ENCODE measurements at regions not wholly inside any gene's neighbourhood (a gene's known extent, or its start where the extent isn't known, plus 50 kb on each side); places are given as distances from the start of the nearest gene placed in this dataset.

DNA sequence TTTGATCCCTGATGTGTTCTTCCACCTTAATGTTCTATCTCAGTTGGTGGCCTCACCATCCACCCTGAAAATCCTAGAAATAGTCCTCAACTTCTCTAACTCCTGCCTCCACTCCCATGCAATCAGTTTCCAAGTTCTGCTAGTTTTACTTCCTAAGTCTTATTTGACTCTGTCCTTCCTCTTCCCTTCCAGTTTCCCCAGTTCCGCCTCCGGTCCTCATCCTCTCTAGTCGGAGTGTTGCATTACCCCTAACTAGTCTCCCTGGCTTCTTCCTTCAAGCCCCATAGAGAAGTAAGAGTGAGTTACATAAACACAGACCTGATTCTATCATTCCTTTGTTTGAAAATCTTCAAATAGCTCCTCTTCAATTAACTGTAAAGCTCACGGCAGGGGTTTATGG is 236.5 kb downstream of the GXYLT1 start:
- TF ChIP-seq, protein P1, sequence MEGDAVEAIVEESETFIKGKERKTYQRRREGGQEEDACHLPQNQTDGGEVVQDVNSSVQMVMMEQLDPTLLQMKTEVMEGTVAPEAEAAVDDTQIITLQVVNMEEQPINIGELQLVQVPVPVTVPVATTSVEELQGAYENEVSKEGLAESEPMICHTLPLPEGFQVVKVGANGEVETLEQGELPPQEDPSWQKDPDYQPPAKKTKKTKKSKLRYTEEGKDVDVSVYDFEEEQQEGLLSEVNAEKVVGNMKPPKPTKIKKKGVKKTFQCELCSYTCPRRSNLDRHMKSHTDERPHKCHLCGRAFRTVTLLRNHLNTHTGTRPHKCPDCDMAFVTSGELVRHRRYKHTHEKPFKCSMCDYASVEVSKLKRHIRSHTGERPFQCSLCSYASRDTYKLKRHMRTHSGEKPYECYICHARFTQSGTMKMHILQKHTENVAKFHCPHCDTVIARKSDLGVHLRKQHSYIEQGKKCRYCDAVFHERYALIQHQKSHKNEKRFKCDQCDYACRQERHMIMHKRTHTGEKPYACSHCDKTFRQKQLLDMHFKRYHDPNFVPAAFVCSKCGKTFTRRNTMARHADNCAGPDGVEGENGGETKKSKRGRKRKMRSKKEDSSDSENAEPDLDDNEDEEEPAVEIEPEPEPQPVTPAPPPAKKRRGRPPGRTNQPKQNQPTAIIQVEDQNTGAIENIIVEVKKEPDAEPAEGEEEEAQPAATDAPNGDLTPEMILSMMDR (conservative IDR thresholded peaks at IDR 0.05; ENCODE audit: low read depth, low read length): no peak
- TF ChIP-seq EZH2 (IDR thresholded peaks at IDR 0.05; ENCODE audit: low read length, unreplicated experiment) (no peak), EZH2phosphoT487 (IDR thresholded peaks at IDR 0.05; ENCODE audit: borderline replicate concordance, low read length) (no peak)

All from PC-3 (cell line).